H7 (cell line): ENCODE measurements at regions not wholly inside any gene's neighbourhood (a gene's known extent, or its start where the extent isn't known, plus 50 kb on each side); places are given as distances from the start of the nearest gene placed in this dataset.
"Not testable (repeated sequence)": the region's sequence is repeated elsewhere in the genome, so short reads cannot be mapped to it uniquely, and the experiment has no call there.

Source experiments
- DNase-seq: peaks from one replicate; pipeline ENCODE4 v3.0.0; 2012
- H3K27me3 ChIP-seq: 2 replicates; pipeline ENCODE4 v1.6.0; 2011; ENCODE audit warnings: mild to moderate bottlenecking, low read length; ENCODE audit not compliant: control insufficient read depth, insufficient read depth
- H3K36me3 ChIP-seq: replicated peaks from 2 replicates; pipeline ENCODE4 v1.5.1; 2011; ENCODE audit warnings: low read length; ENCODE audit not compliant: control insufficient read depth, insufficient read depth
- H3K4me3 ChIP-seq: 2 replicates; pipeline ENCODE4 v1.5.1; 2011; ENCODE audit warnings: low read depth, mild to moderate bottlenecking, control low read depth, low read length, moderate library complexity; ENCODE audit not compliant: insufficient read depth

DNA sequence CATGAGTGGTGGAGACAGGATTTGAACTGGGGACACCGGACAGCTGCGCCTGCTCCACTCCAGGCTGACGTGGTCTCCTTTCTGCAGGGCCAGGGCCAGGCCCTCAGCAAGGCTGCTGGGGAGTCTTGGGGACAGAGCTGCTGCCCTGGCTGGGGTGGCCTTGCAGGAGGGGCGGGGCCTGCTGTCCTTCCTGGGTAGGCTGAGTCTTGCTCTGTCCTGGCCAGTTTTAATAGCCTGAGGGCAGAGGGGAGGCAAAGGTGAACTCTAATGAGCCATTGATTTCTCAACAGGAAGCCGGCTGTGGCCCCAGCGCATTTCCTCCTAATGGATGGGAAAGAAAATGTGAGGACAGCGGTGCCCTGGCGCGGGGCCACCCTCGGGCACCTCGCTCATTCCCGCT is 428.4 kb upstream of the SULF2 start:
- not testable (repeated sequence) for DNase-seq, H3K27me3 ChIP-seq, H3K36me3 ChIP-seq, H3K4me3 ChIP-seq

- no peaks in the 10 kb centered on the region for H3K27me3 ChIP-seq
- H3K36me3 ChIP-seq, result no peaks in the 10 kb centered on the region
- H3K4me3 ChIP-seq, result no peak overlapping the region
- DNase-seq, result no peak
Observed at GRCh38 chr20:48212806-48213509, 427.7 kb upstream of the SULF2 start.

GRCh38 chr20:48211847-48212246 is 426.6 kb upstream of the SULF2 start:
- Histone ChIP-seq H3K36me3 (no peaks in the 10 kb centered on the region), H3K4me3 (no peak overlapping the region), H3K27me3 (no peaks in the 10 kb centered on the region)
- no peak for DNase-seq

DNA sequence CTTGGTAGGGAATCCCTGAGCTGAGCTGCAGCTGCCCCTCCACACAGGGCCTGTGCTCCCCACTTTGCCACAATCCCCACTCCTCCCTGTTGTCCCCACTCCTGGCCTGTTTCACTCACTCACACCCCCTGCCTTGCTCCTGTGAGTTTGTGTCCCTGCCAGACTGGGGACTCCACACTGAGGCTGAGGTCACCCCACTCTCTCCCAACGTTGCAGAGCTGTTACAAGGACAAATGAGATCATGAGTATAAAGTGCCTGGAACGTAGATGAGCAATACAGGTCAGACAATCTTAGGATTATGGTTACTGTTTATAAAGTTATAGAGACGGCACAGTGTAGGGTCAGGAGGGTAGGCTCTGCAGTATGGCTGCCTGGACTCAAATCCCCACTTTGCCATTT is 426.0 kb upstream of the SULF2 start:
- DNase-seq, result no peak
- no peak overlapping the region for H3K4me3 ChIP-seq
- H3K27me3 ChIP-seq, result no peaks in the 10 kb centered on the region
- no peaks in the 10 kb centered on the region for H3K36me3 ChIP-seq

DNA sequence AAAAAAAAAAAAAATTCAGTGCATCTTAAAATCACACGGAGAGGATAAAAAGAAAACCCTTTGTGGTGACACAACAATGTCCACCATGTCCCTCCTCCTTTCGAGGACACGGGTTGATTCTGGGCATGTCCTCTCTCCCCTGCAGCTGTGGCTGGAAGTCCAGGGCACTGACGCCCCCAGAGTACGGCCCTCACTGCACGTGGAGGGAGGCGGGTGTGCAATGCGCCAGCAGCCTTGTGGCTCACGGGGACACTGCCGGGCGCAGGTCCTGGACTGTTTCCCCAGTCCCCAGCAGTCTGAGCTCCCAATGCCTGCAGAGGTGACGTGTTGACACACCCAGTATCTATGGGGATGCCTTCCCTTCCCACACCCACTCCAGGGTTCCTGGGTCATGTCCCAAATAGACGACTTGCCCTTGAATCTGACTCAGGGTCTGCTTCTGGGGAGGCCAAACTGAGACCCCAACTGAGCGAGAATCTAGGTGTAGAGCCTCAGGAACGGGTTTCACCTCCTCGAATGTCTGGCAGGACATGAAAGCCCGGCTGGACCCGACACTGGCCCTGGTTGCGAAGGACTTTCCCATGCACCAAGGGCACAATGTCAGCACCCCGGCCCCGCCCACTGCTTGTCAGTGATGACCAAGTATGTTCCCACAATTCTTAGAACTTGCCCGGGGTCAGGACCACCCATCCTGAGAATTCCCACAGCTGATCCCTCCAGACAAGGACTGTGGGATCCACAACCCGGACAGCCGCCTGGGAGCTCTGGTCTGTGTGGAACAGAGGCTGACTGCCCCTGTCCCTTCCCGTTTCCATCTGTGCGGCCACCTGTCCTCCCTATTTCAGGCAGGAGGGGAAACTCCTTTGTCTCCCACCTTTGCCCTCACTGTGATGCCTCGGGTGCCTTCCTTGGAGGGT is 425.1 kb upstream of the SULF2 start:
- no peaks in the 10 kb centered on the region for H3K27me3 ChIP-seq
- no peak for DNase-seq
- H3K36me3 ChIP-seq, result no peaks in the 10 kb centered on the region
- H3K4me3 ChIP-seq, result no peak overlapping the region

GRCh38 chr20:48209102-48209501 is 423.8 kb upstream of the SULF2 start:
- Histone ChIP-seq H3K4me3 (no peak overlapping the region), H3K36me3 (no peaks in the 10 kb centered on the region), H3K27me3 (no peaks in the 10 kb centered on the region)
- DNase-seq, result no peak

GRCh38 chr20:48208176-48208575 is 422.9 kb upstream of the SULF2 start:
- Histone ChIP-seq H3K27me3 (no peaks in the 10 kb centered on the region), H3K36me3 (no peaks in the 10 kb centered on the region), H3K4me3 (no peak overlapping the region)
- DNase-seq, result no peak

GRCh38 chr20:48207505-48207904 is 422.2 kb upstream of the SULF2 start:
- DNase-seq, result no peak
- Histone ChIP-seq H3K36me3 (no peaks in the 10 kb centered on the region), H3K4me3 (no peak overlapping the region), H3K27me3 (no peaks in the 10 kb centered on the region)

- no peak overlapping the region for H3K4me3 ChIP-seq
- no peak for DNase-seq
- H3K27me3 ChIP-seq, result no peaks in the 10 kb centered on the region
- H3K36me3 ChIP-seq, result no peaks in the 10 kb centered on the region
Observed at GRCh38 chr20:48205786-48206185, 420.5 kb upstream of the SULF2 start.

GRCh38 chr20:48205281-48205782 is 420.1 kb upstream of the SULF2 start:
- no peaks in the 10 kb centered on the region for H3K27me3 ChIP-seq
- no peak for DNase-seq
- H3K4me3 ChIP-seq, result no peak overlapping the region
- no peaks in the 10 kb centered on the region for H3K36me3 ChIP-seq

DNA sequence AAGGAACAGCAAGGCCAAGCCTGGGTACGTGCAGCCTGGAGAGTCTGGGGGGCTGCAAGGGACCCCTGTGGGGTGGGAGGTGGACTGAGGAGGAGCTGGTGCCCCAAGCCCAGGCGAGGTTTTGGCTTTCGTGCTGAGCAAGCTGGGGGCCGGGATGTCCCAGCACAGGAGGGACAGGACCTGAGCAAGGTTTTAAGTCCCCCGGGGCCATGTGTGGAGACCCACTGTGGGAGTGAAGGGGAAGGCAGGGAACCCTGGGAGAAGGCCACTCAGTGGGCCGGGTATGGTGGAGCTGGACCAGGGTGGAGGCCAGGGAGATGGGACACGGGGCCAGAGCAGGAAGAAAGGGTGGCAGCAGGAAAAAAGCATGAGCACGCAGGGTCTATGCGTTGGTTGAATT is 419.2 kb upstream of the SULF2 start:
- Histone ChIP-seq H3K4me3 (no peak overlapping the region), H3K27me3 (no peaks in the 10 kb centered on the region), H3K36me3 (no peaks in the 10 kb centered on the region)
- DNase-seq, result no peak

DNA sequence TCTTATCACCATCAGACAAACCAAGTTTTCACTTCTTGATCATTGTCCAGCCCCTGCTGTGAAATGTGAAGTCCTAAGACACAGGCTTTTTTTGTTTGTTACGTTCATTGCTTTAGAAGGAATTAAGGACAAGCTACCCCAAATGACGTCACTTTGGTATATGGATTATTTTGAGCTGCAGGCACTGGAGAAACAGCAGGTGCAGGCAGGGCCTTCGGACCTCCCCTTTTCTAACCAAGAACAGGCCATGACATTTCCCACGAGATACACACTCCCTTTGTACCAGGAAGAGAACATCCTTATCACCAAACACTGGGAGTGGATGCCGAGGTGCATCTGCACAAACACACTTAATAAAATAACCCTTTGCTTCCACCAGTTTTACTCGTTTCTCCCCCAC is 418.0 kb upstream of the SULF2 start:
- no peaks in the 10 kb centered on the region for H3K36me3 ChIP-seq
- no peak overlapping the region for H3K4me3 ChIP-seq
- no peak for DNase-seq
- H3K27me3 ChIP-seq, result no peaks in the 10 kb centered on the region

DNA sequence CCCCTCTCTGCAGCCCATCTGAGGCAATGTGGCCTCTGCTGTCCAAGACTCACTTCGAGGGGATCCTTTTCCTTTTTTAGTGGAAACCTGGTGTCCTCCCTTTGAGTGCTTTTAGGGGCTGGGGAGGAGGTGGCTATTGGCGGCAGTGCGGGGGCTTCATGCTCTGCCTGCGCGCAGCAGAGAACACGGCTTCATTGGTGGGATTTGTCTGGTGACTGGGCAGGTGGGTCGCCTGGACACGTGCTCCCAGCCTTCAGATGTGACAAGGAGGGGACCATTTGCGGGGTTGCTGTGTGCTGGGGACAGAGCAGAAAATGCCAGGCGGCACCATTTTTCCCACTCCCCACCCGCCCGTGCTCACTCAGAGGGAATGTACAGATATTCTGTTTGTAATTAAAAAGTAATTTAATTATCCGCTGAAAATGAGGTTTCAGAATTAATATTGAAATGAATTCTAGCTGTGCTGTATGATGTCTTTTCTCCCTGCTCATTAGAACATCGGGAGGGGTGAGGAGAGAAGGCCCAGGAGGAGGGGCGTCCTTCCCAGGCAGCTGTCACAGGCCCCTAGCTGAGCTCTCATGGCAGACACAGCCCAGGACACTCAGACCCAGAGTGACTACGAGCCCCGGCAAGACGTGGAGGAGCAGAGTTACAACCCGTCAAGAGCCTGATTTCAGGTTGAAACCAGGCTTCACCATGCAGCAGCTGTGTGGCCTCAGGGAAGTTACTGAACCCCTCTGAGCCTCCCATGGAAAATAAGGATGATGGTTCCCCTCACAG is 417.2 kb upstream of the SULF2 start:
- H3K36me3 ChIP-seq, result no peaks in the 10 kb centered on the region
- H3K4me3 ChIP-seq, result no peak overlapping the region
- no peaks in the 10 kb centered on the region for H3K27me3 ChIP-seq
- DNase-seq, result no peak

DNA sequence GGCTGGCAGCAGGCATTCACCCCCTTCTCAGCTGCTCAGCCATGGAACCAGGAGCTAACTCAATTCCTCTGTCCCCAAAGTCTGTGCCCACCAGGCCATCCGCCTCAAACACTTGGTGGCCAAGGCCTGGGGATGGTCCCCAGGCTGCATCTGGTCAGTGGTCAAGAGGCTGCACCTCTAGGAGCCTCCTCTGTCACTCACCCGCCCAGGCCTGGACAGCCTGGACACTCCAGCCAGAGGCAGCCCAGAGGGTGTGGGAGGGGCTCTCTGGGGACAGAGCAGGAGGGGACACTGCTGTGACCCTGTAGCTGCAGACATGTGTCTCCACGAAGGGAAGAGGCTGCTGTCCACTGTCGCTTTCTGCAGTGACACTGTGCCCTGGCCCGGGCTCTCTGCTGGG is 416.6 kb upstream of the SULF2 start:
- no peak for DNase-seq
- Histone ChIP-seq H3K36me3 (no peaks in the 10 kb centered on the region), H3K4me3 (no peak overlapping the region), H3K27me3 (no peaks in the 10 kb centered on the region)
